ENCODE measurements at regions not wholly inside any gene's neighbourhood (a gene's known extent, or its start where the extent isn't known, plus 50 kb on each side); places are given as distances from the start of the nearest gene placed in this dataset.

DNA sequence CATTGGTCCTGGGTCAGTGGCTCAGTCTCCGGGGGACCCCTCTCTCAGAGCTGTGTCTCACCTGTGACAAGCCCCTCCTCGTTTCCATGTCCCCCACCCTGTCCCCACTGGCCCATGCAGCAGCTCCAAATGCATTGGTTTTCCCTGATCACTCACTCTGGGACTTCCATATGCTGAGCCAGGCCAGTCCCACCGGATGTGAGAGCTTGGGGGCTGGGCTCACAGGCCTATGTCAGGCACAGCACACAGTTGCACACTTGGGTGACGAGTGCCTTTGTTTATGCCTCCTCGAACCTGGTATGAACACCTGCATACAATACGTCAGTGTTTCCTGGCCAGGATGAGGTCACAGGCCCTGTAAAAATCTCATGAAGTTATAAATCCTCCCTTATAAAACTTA lies 232.5 kb downstream of the TFCP2L1 start:
- TF ChIP-seq TAF1 (IDR thresholded peaks at IDR 0.05; ENCODE audit: low read depth) (no peak), POLR2AphosphoS5 (IDR thresholded peaks at IDR 0.05) (no peak), RAD21 (conservative IDR thresholded peaks at IDR 0.05) (no peak), EP300 (conservative IDR thresholded peaks at IDR 0.05; ENCODE audit: poor library complexity, severe bottlenecking) (no peak), MXI1 (conservative IDR thresholded peaks at IDR 0.05; ENCODE audit: poor library complexity, severe bottlenecking) (no peak), SMC3 (conservative IDR thresholded peaks at IDR 0.05; ENCODE audit: poor library complexity) (no peak), EZH2 (IDR thresholded peaks at IDR 0.05; ENCODE audit: borderline replicate concordance, insufficient read depth, low read length, poor library complexity, severe bottlenecking) (no peak)
- TF ChIP-seq, protein P1, sequence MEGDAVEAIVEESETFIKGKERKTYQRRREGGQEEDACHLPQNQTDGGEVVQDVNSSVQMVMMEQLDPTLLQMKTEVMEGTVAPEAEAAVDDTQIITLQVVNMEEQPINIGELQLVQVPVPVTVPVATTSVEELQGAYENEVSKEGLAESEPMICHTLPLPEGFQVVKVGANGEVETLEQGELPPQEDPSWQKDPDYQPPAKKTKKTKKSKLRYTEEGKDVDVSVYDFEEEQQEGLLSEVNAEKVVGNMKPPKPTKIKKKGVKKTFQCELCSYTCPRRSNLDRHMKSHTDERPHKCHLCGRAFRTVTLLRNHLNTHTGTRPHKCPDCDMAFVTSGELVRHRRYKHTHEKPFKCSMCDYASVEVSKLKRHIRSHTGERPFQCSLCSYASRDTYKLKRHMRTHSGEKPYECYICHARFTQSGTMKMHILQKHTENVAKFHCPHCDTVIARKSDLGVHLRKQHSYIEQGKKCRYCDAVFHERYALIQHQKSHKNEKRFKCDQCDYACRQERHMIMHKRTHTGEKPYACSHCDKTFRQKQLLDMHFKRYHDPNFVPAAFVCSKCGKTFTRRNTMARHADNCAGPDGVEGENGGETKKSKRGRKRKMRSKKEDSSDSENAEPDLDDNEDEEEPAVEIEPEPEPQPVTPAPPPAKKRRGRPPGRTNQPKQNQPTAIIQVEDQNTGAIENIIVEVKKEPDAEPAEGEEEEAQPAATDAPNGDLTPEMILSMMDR (IDR thresholded peaks at IDR 0.05; ENCODE audit: poor library complexity, severe bottlenecking): no peak
- TF ChIP-seq, protein P2, sequence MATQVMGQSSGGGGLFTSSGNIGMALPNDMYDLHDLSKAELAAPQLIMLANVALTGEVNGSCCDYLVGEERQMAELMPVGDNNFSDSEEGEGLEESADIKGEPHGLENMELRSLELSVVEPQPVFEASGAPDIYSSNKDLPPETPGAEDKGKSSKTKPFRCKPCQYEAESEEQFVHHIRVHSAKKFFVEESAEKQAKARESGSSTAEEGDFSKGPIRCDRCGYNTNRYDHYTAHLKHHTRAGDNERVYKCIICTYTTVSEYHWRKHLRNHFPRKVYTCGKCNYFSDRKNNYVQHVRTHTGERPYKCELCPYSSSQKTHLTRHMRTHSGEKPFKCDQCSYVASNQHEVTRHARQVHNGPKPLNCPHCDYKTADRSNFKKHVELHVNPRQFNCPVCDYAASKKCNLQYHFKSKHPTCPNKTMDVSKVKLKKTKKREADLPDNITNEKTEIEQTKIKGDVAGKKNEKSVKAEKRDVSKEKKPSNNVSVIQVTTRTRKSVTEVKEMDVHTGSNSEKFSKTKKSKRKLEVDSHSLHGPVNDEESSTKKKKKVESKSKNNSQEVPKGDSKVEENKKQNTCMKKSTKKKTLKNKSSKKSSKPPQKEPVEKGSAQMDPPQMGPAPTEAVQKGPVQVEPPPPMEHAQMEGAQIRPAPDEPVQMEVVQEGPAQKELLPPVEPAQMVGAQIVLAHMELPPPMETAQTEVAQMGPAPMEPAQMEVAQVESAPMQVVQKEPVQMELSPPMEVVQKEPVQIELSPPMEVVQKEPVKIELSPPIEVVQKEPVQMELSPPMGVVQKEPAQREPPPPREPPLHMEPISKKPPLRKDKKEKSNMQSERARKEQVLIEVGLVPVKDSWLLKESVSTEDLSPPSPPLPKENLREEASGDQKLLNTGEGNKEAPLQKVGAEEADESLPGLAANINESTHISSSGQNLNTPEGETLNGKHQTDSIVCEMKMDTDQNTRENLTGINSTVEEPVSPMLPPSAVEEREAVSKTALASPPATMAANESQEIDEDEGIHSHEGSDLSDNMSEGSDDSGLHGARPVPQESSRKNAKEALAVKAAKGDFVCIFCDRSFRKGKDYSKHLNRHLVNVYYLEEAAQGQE (IDR thresholded peaks at IDR 0.05; ENCODE audit: borderline replicate concordance): no peak

Data from neural cell (in vitro differentiated cells).